IPS-NIHi7 (cell line): ENCODE measurements at regions not wholly inside any gene's neighbourhood (a gene's known extent, or its start where the extent isn't known, plus 50 kb on each side); places are given as distances from the start of the nearest gene placed in this dataset.
"Not testable (repeated sequence)": the region's sequence is repeated elsewhere in the genome, so short reads cannot be mapped to it uniquely, and the experiment has no call there.

Source experiments
- DNase-seq: peaks from one replicate; pipeline ENCODE4 v3.0.0; 2012; ENCODE audit warnings: mixed read lengths; ENCODE audit errors: extremely low spot score

GRCh38 chr10:22158426-22158825, 59.4 kb downstream of the EBLN1 start:
- no peak for DNase-seq

- no peak for DNase-seq
Observed at GRCh38 chr10:22156750-22157149, 61.1 kb downstream of the EBLN1 start.

GRCh38 chr10:22152403-22152802, 65.4 kb downstream of the EBLN1 start:
- no peak for DNase-seq

- no peak for DNase-seq
Observed at GRCh38 chr10:22150842-22151241, 67.0 kb downstream of the EBLN1 start.

- no peak for DNase-seq
Observed at GRCh38 chr10:22148961-22149360, 68.9 kb downstream of the EBLN1 start.

- not testable (repeated sequence) for DNase-seq
Observed at GRCh38 chr10:22145873-22146272, 71.9 kb downstream of the EBLN1 start.

GRCh38 chr10:22137542-22137941, 80.3 kb downstream of the EBLN1 start:
- DNase-seq, result no peak

GRCh38 chr10:22135591-22135990, 82.2 kb downstream of the EBLN1 start:
- no peak for DNase-seq

- no peak for DNase-seq
Observed at GRCh38 chr10:22133749-22134624, 83.8 kb downstream of the EBLN1 start.

GRCh38 chr10:22130824-22131223, 87.0 kb downstream of the EBLN1 start:
- not testable (repeated sequence) for DNase-seq

- DNase-seq, result not testable (repeated sequence)
Observed at GRCh38 chr10:22129612-22130011, 88.2 kb downstream of the EBLN1 start.

GRCh38 chr10:22121181-22121580, 96.6 kb downstream of the EBLN1 start:
- not testable (repeated sequence) for DNase-seq

- not testable (repeated sequence) for DNase-seq
Observed at GRCh38 chr10:22120072-22120471, 97.7 kb downstream of the EBLN1 start.

GRCh38 chr10:22119575-22119974, 98.2 kb downstream of the EBLN1 start:
- not testable (repeated sequence) for DNase-seq

GRCh38 chr10:22111705-22112104, 106.1 kb downstream of the EBLN1 start:
- no peak for DNase-seq

GRCh38 chr10:22111260-22111659, 106.6 kb downstream of the EBLN1 start:
- no peak for DNase-seq

- DNase-seq, result no peak
Observed at GRCh38 chr10:22110761-22111160, 107.1 kb downstream of the EBLN1 start.

GRCh38 chr10:22105270-22105669, 101.7 kb upstream of the DNAJC1 start:
- DNase-seq, result no peak

GRCh38 chr10:22103701-22104470, 100.4 kb upstream of the DNAJC1 start:
- DNase-seq, result peak; percentile 68

- no peak for DNase-seq
Observed at GRCh38 chr10:22097696-22098095, 94.2 kb upstream of the DNAJC1 start.

- not testable (repeated sequence) for DNase-seq
Observed at GRCh38 chr10:22091260-22091659, 87.7 kb upstream of the DNAJC1 start.

GRCh38 chr10:22087402-22087738, 83.8 kb upstream of the DNAJC1 start:
- DNase-seq, result no peak
